ENCODE measurements at regions not wholly inside any gene's neighbourhood (a gene's known extent, or its start where the extent isn't known, plus 50 kb on each side); places are given as distances from the start of the nearest gene placed in this dataset.

- H3K27ac ChIP-seq, result no peak overlapping the region
- no peaks in the 10 kb centered on the region for H3K4me1 ChIP-seq (ENCODE audit: control insufficient read depth in 1 of 2, insufficient read depth in 1 of 2, low read depth in 1 of 2, low read length in 1 of 2)
- no peak overlapping the region for H3K4me3 ChIP-seq (ENCODE audit: low read depth in 1 of 2, low read length in 1 of 2)
- no peaks in the 10 kb centered on the region for H3K9me3 ChIP-seq
- H3K36me3 ChIP-seq, result no peaks in the 10 kb centered on the region
- no peaks in the 10 kb centered on the region for H3K27me3 ChIP-seq
- no peak for TF ChIP-seq CTCF (IDR thresholded peaks at IDR 0.05)
Observed at GRCh38 chr5:18111906-18112465, 477.7 kb downstream of the TAF11L14 start.

- Histone ChIP-seq H3K36me3 (no peaks in the 10 kb centered on the region), H3K4me1 (ENCODE audit: control insufficient read depth in 1 of 2, insufficient read depth in 1 of 2, low read depth in 1 of 2, low read length in 1 of 2) (no peaks in the 10 kb centered on the region), H3K4me3 (ENCODE audit: low read depth in 1 of 2, low read length in 1 of 2) (no peak overlapping the region), H3K27ac (no peak overlapping the region), H3K9me3 (no peaks in the 10 kb centered on the region), H3K27me3 (no peaks in the 10 kb centered on the region)
- no peak for TF ChIP-seq CTCF (IDR thresholded peaks at IDR 0.05)
Observed at GRCh38 chr5:18113721-18114120, 479.5 kb downstream of the TAF11L14 start.

DNA sequence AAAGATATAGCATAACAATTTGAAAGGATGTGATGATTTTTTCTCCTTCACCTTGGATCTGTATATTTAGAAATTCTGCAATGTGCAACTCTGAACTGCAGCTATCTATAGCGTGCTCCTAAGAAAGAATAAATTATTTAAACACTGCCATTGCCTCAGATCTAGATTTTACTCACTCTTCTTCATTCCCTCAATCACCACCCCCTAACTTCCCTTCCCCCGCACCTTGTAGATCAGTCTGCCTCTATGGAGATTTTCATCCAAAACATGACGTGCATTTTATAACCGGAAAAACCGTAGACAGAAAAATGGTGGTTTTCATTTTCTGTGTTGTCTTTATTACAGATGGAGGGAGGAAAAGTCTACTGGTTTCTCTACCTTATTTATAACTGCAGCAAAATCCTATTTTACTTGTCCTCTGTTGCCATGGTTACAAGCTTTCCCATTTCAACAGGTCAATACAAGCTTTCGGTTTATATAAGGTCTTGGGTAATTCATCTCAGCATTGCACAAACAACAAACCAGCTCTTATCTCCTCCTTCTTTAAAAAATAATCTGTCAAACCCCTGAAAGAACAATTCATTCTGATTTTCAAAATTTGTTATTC lies 480.0 kb downstream of the TAF11L14 start:
- Histone ChIP-seq H3K4me3 (ENCODE audit: low read depth in 1 of 2, low read length in 1 of 2) (no peak overlapping the region), H3K36me3 (no peaks in the 10 kb centered on the region), H3K27me3 (no peaks in the 10 kb centered on the region), H3K9me3 (no peaks in the 10 kb centered on the region), H3K27ac (no peak overlapping the region), H3K4me1 (ENCODE audit: control insufficient read depth in 1 of 2, insufficient read depth in 1 of 2, low read depth in 1 of 2, low read length in 1 of 2) (no peaks in the 10 kb centered on the region)
- TF ChIP-seq CTCF (IDR thresholded peaks at IDR 0.05), result no peak

DNA sequence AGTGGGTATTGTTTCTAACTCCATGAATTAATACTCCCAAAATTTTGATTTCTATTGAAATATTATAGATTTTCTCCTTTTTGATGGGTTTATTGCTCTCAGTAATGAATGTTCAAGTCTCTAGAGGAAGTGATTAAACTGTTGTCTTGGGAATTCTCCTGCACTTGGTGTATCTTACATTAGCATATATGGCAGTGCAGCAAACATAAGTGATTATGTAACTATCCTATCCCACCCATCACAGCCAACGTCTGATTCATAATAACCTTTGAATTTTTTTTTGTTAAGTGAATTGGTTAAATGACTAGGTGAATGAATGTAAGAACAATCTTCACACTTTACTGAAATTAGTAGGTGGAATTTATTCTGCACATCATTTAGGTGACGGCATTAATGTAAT lies 483.7 kb downstream of the TAF11L14 start:
- TF ChIP-seq CTCF (IDR thresholded peaks at IDR 0.05), result no peak

DNA sequence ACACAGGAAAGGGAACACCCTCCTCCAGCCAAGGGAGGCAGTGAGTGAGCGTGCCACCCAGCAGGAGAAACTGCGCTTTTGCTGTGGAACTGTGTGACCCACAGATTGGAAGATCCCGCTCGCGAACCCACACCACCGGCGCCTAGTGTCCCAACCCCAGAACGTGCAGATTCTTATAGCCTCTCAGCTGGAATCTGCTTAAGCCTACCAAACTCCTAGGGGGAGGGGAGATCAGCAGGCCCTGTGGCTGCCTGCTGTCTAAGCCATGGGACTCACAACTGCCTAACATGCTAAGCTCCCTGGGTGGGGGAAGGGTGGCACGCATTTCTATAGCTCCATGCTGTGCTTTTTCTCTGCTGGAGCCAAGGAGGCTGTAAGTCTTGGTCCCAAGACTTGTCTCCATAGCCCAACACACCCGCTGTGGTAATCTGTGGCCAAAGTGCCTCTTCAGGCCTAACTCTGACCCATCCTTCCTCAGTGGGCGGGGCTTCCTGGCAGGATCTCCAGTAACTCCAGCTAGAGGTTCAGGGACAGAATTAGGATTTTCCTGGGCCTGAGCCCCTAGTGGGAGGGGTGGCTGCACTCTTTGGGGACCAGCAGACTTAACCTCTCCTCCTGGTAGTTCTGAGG lies 485.0 kb downstream of the TAF11L14 start:
- no peak overlapping the region for H3K4me3 ChIP-seq (ENCODE audit: low read depth in 1 of 2, low read length in 1 of 2)
- no peaks in the 10 kb centered on the region for H3K36me3 ChIP-seq
- no peak overlapping the region for H3K27ac ChIP-seq
- H3K27me3 ChIP-seq, result no peaks in the 10 kb centered on the region
- no peaks in the 10 kb centered on the region for H3K9me3 ChIP-seq
- H3K4me1 ChIP-seq (ENCODE audit: control insufficient read depth in 1 of 2, insufficient read depth in 1 of 2, low read depth in 1 of 2, low read length in 1 of 2), result no peaks in the 10 kb centered on the region
- no peak for TF ChIP-seq CTCF (IDR thresholded peaks at IDR 0.05)

More for the DNA sequence above, 483.7 kb downstream of the TAF11L14 start:
- Histone ChIP-seq H3K4me1 (ENCODE audit: control insufficient read depth in 1 of 2, insufficient read depth in 1 of 2, low read depth in 1 of 2, low read length in 1 of 2) (no peaks in the 10 kb centered on the region), H3K9me3 (no peaks in the 10 kb centered on the region), H3K4me3 (ENCODE audit: low read depth in 1 of 2, low read length in 1 of 2) (no peak overlapping the region), H3K27me3 (no peaks in the 10 kb centered on the region), H3K27ac (no peak overlapping the region), H3K36me3 (no peaks in the 10 kb centered on the region)
